GM19463 (cell line): ENCODE measurements at regions not wholly inside any gene's neighbourhood (a gene's known extent, or its start where the extent isn't known, plus 50 kb on each side); places are given as distances from the start of the nearest gene placed in this dataset.
"Not testable (repeated sequence)": the region's sequence is repeated elsewhere in the genome, so short reads cannot be mapped to it uniquely, and the experiment has no call there.

Experiments used
- ATAC-seq: cut with Tn5 transposase; IDR thresholded peaks from one replicate; pipeline ENCODE4 v1.9.1; 2021; ENCODE audit warnings: mild to moderate bottlenecking, moderate library complexity; ENCODE audit not compliant: unreplicated experiment

DNA sequence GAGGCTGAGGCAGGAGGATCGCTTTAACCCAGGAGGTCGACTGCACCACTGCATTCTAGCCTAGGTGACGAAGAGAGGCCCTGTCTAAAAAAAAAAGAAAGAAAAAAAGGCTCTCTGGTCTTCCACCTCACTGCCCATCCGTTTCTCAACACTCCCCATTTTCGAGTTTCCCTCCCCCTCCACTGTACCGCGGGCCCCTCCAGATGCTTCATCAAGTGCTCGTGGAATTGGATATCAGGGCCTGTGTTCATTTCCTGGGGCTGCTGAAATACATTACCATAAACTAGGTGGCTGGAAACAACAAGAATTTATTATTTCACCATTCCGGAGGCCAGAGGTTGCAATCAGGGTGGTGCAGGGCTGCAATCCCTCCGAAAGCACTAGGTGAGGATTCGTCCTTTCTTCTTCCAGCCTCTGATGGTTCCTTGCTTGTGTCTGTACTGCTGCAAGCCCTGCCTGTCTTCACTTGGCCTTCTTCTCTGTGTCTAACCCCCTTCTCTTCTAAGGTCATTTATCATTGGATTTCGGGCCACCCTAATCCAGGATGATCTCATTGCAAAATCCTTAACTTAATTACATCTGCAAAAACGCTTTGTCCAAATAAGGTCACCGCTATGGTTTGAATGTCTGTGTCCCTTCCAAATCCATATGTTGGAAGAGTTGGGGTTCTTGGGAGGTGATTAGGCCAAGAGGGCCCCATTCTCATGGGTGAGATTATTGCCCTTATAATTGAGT, 135.1 kb downstream of the CRLF3 start:
- ATAC-seq: not testable (repeated sequence)

DNA sequence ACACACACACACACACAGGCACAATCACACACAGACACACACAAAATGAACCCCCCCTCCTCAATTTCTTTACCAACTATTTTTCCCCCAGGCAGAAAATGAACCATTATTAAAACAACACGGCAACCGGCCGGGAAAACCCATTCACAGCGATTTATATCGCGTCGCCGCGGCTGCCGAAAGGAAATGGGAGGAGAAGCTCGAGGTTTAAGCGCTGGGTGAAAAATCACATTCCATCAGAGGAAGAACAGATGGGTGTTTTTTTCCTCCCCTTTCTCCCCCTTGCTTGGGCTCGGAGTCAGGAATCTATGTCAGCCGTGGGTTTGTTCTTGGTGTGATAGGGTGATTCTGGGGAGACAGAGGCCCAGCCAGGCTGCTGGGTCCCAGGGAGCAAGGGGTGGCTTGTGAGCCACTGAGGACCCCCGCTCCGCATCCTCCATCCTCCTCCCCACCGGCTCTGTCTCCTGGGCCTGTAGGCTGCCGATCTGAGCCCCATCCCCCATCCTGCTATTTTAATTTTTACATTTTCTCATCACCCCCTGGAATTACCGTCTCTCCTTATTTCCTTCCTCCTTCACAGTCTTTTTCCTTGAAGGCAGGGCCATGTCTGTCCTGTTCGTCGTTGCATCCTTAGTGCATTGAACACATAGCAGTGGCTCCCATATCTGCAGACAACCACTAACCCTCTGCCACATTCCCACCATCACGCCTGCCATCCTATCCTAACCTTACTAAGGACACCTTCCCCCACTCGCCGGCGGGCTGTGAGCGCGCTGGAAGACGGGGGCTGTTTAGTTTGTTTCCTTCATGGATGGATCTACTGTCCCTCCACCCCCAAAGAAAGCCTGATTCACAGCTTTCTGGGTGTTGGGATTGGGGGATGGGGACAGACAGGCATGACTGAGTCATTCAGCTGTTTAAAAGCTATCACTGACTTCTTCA, 137.7 kb downstream of the CRLF3 start:
- not testable (repeated sequence) for ATAC-seq

DNA sequence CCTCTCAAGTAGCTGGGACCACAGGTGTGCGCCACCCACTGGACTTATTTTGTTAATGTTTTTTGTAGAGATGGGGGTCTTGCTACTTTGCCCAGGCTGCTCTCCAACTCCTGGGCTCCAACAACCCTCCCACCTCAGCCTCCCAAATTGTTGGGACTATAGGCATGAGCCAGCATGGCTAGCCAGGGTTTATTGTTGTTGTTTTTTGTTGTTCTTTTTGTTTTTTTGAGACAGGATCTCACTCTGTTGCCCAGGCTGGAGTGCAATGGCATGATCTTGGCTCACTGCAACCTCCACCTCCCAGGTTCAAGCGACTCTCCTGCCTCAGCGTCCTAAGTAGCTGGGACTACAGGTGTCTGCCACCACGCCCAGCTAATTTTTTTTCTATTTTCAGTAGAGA, 142.2 kb downstream of the CRLF3 start:
- ATAC-seq: not testable (repeated sequence)

DNA sequence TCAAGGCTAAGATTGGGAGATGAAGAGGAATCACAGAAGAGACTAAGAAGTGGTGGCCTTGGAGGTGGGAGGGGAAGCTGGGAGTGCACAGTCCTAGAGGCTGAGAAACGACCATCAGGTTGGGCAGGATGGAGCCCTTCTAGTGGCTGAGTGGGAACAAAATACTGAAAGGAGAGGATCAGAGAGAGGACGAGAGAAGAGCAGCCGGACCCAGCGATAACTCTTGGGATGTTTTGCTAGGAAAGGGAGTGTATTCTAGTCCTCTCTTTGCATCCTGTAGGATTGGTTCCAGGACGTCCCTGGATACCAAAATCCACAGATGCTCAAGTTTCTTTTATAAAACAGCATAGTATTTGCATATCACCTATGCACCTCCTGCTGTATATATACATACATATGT, 143.8 kb downstream of the CRLF3 start:
- ATAC-seq: not testable (repeated sequence)

DNA sequence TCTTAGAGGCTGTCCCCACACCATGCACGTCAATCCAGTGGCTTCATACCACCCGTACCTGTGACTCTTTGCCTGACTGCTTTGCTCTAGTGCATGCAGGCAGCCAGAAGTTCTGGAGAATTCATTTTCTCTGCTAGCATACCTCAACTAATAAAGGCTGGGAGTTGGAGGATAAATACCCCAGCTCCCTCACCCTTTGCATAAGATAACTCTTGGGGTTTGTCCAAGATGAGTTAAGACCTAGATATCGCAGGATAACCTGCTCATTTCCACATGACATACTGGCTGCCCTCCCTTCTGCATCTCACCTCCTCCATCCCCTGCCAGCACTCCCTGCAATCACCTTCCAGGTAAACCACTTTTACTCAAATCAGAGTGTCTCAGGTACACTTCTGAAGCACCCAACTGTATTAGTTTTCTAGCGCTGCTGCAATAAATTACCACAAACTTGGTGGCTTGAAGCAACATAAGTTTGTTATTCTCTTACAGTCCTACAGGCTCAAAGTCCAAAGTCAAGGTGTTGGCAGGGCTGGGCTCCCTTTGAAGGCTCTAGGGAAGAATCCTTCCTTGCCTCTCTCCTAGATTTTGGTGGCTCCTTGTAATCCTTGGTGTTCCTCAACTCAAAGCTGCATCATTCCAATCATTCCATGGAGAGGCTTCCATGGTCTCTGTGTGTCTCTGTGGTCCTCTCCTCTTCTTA, 146.8 kb downstream of the CRLF3 start:
- no peak for ATAC-seq

DNA sequence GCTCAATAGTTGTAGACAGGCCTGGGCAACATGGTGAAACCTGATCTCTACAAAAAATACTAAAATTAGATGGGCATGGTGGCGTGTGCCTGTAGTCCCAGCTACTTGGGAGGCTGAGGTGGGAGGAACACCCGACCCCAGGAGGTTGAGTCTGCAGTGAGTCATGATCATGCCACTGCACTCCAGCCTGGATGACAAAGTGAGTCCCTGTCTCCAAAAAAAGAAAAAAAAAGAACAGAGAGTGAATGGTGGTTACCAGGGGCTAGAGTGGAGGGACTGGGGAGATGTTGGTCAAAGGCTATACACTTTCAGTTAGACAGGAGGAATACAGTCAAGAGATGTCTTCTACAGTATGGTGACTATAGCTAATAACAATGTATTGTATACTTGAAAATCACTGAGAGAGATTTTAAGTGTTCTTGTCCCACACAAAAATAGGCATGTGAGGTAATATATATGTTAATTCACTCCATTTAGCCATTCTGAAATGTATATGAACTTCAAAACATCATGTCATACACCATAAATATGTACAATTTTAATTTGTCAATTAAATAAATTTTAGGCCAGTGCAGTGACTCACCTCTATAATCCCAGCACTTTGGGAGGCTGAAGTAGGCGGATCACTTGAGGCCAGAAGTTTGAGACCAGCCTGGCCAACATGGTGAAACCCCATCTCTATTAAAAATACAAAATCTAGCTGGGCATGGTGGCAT, 148.6 kb downstream of the CRLF3 start:
- not testable (repeated sequence) for ATAC-seq

DNA sequence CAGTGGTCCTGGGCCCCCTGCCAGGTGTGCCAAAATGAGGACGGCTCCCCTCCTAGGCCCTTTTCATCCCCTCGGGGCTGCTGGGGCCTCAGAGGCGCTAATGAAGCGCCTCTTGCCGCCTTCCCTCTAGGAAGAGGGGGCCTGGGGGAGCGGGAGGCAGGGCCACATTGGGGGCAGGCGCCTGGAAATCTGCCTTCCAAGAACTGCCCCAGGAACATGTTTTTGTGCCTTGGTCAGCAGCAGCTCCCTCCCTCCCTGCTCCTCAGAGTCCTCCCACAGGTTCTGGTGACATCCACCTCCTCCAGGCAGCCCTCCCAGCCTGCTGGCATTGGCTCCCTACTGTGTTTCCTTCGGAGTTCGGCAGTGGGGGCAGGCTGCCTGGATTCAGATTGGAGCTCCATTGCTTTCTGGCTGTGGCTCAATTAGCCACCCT, 155.3 kb downstream of the CRLF3 start:
- ATAC-seq: not testable (repeated sequence)

DNA sequence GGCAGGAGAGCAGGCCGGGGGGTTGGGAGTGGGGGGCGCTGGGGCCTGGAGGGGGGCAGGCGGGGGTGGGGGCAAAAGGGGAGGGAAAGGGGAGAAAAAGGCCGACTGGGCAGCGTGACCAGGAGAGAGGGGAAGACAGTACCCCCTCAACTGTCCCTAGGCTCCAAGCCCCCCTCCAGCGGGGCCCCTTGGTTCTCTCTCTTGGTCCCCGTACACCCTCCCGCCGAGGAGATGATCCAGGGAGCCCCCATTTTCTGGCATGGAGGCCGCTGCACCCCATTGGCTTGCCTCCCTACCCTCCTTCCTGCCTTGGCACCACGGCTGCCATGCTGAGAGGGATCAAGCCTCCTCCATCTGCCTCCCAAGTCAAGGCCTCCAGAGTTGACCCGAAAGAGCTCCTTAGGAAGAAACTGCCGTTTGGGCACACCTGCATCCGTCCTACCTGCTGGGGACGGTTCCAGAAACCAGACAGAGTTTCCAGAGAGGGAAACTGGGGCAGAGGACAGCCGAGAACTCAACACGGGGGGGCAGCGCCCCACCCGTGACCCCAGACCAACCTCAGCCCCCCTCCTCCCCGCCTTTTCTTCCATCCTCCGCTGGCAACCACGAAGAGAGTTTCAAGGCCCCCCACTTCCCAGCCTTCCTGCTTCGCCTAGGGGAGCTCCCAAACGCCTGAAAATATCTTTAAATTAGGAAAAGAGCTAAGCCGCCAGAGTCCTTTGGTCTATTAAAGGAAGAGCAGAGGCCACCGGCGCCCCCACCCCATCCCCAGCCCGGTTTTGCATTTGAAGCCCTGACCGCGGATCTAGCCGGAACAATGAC, 155.9 kb downstream of the CRLF3 start:
- not testable (repeated sequence) for ATAC-seq

DNA sequence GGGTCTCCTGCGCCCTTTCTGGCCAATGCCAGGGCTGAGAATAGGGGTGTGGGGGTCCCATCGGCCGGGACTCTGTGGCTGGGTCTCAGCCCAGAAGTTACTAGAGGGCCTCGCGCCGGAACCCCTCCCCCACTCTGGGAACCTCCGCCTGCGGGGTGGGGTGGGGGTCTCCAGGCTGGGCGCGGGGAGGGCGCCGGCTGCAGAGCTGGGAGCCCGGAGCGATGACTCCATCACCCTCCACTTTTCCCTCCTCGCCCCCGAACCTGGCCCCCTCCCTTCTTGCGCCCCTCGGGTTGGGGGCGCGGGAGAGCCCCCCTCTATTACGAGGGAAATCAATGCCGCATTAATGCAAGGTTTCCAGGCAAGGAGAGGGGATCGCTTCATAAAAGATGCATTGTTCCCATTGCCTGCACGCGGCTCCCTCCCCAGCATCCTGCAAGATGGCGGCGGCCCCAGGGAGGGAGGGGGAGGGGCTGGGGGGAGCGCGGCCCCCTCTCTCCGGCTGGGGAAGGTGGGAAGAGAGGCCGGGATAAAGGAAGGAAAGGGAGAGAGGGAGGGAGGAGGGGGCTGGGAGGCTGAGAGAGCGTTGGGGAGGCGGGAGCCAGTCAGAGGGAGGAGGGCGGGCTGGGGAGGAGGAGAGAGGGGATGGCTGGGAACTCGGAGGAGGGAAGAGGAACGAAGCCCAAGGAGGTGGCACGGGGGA, 156.7 kb downstream of the CRLF3 start:
- not testable (repeated sequence) for ATAC-seq

DNA sequence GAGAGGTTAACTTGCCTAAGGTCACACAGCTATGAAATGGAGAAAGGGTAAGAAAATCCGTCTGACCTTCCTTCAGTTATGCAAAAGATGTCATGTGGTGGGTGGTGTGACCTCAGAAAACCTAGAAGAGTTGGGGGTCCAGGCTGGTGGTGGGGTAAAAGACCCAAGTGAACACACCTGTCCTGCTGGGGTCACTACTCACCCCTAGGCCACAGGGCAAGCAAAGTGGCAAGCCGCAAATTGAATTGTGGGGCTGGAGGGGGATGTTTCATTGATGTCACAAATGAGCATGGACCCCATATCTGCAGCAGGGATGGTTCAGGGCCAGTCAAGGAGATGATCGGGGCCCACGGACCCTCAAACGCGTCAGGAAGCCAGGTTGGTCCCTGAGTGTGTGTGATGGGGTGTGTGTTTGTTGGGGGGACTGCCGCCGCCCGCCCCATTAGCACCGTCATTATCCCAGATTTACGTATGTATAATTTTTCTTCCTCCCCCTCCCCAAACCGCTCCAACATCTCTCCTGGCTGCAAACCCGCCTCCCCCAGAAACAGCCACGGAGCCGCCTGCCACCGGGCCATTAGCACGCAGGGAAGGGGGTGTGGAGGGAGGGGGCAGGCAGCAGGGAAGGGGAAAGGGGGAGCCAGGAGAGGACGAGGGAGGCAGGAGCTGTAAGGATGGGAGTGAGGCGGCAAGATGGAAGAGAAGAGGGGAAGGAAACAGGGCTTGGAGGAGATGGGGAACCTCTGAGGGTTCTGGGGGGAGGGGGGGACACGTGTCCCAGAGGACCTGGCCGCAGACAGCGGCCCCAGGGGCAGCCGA, 157.4 kb downstream of the CRLF3 start:
- not testable (repeated sequence) for ATAC-seq

DNA sequence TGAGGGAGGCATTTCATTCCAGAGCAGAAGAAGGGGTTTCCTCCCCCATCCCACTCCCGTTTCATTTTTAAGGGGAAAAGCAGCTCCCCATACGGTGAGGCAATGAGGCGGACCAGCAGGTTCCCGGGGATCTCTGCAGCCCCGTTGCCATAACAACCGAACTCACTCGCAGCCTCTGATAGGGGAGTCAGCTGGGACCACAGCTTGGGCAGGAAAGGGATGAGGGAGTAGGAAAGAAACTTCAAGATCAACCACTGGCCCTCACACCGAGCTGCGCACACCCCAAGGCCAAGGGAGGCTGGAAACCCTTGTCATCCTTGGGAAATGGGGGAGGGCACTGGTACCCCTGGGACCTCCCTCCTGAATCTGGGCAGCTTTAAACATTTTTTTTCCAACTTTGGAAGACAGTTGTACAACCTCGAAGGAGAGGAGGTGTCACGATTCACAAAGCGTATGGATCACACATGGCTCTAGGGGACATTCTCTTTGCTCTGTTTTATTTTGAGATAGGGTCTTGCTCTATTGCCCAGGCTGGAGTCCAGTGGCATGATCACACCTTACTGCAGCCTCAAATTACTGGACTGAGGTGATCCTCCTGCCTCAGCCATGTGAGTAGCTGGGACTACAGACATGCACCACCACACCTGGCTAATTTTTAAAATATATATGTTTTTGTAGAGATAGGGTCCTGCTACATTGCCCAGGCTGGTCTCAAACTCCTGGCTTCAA, 160.6 kb downstream of the CRLF3 start:
- not testable (repeated sequence) for ATAC-seq

DNA sequence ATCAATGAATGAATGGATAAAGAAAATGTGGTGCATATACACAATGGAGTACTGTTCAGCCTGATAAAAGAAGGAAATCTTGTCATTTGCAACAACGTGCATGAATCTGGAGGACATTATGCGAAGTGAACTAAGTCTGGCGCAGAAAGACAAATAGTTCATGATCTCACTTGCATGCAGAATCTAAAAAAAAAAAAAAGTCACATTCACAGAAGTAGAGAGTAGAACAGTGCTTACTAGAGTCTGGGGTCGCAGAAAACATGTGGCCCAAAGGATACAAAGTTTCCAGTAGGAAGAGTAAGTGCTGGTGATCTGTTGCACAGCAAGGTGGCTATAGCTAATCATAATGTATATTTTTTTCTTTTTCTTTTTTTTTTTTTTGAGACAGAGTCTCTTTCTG, 167.3 kb downstream of the CRLF3 start:
- ATAC-seq: not testable (repeated sequence)

DNA sequence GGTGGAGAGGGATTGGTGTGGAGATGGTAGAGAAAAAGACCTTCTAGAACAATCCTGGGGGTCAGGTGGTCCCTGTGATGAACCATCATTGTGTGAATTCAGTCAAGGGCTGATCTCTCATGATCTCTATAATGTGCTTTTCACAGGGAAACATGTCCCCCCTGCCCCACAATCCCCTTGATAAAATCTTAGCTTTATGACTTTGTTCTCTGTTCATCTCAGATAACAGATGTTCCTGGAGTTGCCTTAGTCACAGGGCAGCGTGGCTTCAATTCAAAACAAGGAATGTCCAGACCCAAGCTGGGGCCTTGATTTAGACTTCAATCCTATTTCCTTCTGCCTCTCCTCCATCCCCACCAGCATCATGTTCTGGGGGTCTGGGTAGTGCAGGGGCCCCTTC, 171.5 kb downstream of the CRLF3 start:
- not testable (repeated sequence) for ATAC-seq

DNA sequence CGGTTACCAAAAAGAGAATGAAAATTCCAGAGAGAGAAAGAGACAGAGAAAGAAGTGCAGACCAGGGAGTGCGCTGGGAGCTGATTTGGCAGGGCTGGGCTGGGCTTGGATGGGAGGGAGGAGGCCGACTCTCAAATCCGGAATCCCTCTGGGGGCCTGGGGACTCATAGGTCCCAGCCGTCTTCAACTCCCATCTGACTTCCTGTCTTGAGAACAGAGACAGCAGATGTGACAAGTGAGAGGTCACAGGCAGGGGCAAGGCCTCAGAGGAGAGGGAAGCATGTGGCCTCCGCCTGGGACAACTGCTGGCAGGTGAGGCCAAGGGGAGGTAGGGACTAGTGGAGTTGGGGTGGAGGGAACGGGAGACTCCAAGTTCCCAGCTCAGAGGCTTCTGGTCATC, 172.9 kb downstream of the GOSR1 start:
- not testable (repeated sequence) for ATAC-seq

DNA sequence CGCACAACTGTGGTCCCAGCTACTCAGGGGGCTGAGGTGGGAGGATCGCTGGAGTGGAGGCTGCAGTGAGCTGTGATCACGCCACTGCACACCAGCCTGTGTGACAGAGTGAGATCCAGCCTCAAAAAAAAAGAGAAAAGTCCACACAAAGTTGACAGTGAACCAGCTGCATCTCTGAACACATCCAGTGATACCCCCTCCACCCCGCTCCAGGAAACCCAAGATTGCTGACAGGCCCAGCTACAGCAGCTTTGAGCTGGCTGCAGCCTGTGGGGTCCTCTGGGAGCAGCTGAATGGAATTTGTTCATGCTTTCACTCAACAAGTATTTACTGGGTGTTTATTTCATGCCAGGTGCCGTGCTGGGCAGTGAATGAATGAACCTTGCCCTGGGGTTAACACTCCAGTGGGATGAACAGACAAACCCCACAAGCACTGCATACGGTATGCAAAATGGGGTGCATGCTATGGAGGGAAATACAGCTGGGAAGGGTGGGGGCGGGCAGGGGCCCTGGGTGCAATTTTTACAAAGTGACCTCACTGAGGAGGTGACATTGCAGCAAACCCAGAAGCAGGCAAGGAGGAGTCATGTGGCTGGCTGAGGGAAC, 170.9 kb downstream of the GOSR1 start:
- ATAC-seq: not testable (repeated sequence)

DNA sequence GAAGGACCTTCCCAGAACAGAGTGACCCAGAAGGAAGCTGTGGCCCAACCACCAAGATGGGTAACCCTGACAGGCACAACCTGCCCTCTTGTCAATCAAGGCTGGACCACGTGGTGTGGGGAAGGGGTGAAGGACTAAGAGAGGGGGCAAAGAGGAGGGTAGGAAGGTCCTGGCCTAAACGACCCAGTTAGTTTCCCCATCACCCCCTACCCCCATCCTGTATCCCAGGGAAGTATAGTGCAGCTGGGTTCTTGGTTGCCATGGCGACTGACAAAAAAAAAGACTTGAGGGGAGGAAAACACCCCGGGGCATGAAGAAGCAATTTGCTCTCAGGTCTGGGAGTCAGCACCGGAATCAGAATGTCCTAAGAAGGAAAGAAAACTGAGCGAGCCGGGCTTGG, 168.7 kb downstream of the GOSR1 start:
- not testable (repeated sequence) for ATAC-seq

DNA sequence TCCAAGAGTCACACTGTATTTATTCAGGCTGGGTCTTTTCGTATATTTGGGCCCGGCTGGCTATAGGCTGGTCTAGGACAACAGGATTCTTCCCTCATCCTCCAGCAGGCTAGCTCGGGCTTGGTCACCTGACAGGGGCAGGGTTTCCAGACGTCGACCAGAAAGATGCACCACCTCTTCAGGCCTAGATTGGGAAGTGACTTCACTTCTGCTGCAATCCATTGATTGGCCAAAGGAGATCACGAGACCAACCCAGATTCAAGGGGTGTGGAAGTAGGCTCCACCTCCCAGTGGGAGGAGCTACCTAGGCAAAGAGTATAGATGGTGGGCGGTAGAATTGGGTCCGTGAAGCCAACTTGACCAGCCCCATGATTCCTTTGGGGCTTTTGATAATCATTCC, 167.5 kb downstream of the GOSR1 start:
- ATAC-seq: not testable (repeated sequence)
